OCI-LY7 (cell line): ENCODE measurements at regions not wholly inside any gene's neighbourhood (a gene's known extent, or its start where the extent isn't known, plus 50 kb on each side); places are given as distances from the start of the nearest gene placed in this dataset.

Source experiments
- CTCF ChIP-seq: fragments of 200-600 bp; sonication (generic); conservative IDR thresholded peaks from 2 replicates; pipeline ENCODE4 v1.5.1; 2014; ENCODE audit warnings: mild to moderate bottlenecking, antibody characterized with exemption, low read length, moderate library complexity, mixed read lengths
- EZH2phosphoT487 ChIP-seq: fragments of 200-600 bp; sonication (generic); IDR thresholded peaks from 2 replicates; pipeline ENCODE4 v1.6.1; 2018; ENCODE audit warnings: low read depth, borderline replicate concordance, mild to moderate bottlenecking, mixed run types, antibody characterized with exemption, low read length, moderate library complexity, mixed read lengths

GRCh38 chr6:169321546-169321945, 67.9 kb upstream of the THBS2 start:
- no peak for TF ChIP-seq CTCF
- no peak for TF ChIP-seq EZH2phosphoT487
